ENCODE measurements at regions not wholly inside any gene's neighbourhood (a gene's known extent, or its start where the extent isn't known, plus 50 kb on each side); places are given as distances from the start of the nearest gene placed in this dataset.

GRCh38 chr9:129343424-129344375, 165.6 kb upstream of the IER5L start:
- no peak for DNase-seq (ENCODE audit: low spot score)

DNA sequence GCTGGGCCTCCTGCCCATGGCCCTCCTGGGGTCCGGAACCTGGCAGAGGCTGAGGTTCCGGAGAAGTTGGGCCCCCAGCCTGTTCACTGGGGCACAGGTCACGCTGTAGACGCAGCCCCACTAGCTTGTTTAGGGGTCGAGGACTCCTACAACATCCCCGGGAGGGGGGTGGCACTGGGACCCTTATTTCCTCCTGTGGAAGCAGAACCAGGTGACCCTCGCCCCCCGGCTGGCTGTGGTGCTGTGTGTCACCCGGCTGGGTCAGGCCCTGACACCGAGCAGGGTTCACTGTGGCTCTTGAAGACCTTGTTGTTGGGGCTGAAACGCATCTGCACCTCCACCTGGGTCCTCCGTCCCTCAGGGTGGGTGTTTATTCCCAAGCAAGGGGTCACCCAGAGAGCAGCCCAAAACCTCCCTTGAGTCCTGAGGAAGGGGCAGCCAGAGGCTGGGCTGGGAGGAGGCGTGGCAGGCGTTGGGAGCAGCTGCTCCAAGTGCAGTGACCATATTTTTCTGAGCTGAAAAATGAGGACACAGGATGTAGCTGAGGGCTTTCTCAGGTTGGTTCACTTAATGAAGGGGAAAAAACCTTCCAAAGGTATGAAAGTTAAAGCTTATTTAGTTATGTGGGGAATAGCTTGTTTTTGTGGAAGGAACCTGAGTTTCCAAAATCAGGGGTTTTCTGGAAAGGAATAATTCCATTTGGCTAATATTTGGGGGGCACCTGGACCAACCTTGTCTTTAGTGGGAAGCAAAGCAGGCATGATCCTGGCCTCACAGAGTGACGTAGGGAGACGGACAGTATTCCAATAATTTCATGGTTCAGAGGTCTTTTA, 164.7 kb upstream of the IER5L start:
- DNase-seq (ENCODE audit: low spot score) = no peak

DNA sequence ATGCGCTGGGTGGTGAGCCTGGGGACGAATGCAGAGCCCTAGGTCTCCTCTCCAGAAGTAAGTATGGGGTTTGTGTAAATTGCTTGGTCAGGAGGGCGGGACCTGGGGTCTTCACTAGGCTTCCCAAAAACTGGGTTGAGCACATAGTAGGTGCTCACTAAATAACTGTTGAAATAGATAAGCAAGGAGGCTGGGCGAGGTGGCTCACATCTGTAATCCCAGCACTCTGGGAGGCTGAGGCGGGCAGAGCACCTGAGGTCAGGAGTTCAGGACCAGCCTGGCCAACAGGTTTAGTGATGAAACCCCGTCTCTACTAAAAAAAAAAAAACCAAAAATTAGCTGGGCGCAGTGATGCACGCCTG, 163.9 kb upstream of the IER5L start:
- DNase-seq (ENCODE audit: low spot score) = no peak

GRCh38 chr9:129341171-129341986, 163.3 kb upstream of the IER5L start:
- no peak for DNase-seq (ENCODE audit: low spot score)

DNA sequence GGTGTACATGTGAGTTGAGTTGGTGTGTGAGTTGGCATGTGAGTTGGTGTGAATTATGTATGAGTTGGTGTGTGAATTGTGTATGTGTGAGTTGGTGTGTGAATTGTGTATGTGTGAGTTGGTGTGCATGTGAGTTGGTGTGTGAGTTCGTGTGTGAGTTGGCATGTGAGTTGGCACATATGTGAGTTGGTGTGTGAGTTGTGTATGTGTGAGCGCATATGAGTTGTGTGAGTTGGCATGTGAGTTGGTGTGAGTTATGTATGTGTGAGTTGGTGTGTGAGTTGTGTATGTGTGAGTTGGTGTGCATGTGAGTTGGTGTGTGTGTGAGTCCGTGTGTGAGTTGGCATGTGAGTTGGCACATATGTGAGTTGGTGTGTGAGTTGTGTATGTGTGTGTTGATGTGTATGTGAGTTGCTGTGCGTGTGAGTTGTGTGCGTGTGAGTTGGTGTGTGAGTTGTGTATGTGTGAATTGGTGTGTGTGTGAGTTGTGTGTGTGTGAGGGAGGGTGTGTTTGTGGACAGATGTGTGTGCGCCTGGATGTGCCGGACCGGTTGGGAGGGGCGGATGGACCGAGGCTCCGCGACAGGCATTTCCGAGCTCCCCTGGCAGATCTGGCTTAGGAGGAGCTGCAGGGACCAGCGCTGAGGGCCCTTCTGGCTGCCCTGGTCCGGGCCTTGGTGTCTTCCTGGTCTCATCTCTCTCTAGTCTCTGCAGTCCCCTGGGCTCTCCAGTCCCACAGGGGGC, 162.5 kb upstream of the IER5L start:
- no peak for DNase-seq (ENCODE audit: low spot score)

GRCh38 chr9:129339539-129340157, 161.6 kb upstream of the IER5L start:
- no peak for DNase-seq (ENCODE audit: low spot score)

- no peak for DNase-seq (ENCODE audit: low spot score)
Measured at GRCh38 chr9:129338724-129339430, 160.8 kb upstream of the IER5L start.

DNA sequence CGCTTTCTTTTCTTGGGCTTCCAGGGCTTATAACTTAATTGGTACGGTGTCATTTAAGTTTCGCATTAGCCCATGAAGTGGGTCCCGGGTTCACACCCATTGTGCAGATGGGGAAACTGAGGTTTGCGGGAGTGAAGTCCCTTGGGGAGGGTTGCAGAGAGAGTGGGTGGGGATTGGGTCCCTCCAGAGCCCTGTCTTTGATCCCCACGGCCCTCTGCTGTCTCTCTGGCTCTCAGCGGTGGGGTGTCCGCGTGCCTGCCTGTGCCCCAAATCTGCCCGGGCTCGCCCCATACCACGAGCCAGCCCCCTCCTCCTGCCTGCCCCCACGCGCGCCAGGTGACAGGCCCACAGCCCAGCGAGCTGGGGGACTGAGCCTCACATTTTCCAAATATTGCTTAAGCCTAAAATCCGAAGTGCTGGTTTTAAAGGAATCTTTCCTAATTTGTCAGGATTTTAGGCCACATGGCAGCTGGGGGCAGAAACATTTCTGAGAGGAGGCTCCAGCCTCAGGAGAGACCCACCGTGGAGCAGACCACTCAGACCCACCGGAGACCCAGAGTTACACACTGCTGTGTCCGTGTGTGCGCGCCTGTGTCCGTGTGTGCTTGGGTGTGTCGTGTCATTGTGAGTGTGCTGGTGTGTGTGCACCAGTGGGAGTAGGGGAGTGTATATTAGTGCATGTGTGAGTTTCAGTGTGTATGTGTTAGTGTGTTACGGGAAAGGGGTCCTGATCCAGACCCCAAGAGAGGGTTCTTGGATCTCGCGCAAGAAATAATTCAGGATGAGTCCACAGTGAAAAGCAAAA, 159.5 kb upstream of the IER5L start:
- DNase-seq (ENCODE audit: low spot score) = no peak

DNA sequence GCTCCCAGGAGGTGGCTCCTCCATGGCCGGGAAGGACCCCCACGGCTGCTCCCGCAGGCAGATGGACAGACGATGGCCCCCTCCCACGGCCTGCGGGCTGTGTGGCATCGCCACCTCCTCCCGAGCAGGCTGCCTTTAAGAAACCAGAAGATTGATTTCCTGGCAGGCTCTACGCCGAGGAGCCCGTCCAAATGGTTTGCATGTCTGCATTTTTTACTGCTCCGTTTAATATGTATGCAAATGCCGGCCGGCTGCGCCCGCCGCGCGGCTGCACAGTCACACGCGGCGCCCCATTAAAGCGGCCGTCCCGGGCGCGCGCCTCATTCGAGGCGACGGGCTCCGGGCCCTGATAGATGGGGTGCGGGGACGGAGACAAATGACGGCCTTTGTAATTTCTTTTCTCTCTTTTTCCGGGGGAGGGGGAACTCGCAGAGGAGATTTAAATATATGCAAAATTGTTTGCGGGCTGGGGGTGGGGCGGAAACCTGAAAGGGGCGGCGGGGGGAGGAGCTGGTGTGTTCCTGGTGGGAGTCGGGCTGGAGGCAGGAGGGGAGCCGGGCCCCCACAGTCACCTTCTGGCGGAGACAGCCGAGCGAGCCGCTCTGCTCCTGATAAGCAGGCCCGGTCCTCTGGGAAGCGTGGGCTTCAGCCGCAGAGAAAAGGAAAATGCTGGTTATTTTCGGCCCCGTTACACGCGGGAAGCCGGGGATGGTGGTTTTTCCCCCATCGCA, 158.7 kb upstream of the IER5L start:
- DNase-seq (ENCODE audit: low spot score) = no peak

- DNase-seq (ENCODE audit: low spot score) = no peak
Measured at GRCh38 chr9:129336130-129336528, 158.1 kb upstream of the IER5L start.

GRCh38 chr9:129335464-129336129, 157.5 kb upstream of the IER5L start:
- no peak for DNase-seq (ENCODE audit: low spot score)

DNA sequence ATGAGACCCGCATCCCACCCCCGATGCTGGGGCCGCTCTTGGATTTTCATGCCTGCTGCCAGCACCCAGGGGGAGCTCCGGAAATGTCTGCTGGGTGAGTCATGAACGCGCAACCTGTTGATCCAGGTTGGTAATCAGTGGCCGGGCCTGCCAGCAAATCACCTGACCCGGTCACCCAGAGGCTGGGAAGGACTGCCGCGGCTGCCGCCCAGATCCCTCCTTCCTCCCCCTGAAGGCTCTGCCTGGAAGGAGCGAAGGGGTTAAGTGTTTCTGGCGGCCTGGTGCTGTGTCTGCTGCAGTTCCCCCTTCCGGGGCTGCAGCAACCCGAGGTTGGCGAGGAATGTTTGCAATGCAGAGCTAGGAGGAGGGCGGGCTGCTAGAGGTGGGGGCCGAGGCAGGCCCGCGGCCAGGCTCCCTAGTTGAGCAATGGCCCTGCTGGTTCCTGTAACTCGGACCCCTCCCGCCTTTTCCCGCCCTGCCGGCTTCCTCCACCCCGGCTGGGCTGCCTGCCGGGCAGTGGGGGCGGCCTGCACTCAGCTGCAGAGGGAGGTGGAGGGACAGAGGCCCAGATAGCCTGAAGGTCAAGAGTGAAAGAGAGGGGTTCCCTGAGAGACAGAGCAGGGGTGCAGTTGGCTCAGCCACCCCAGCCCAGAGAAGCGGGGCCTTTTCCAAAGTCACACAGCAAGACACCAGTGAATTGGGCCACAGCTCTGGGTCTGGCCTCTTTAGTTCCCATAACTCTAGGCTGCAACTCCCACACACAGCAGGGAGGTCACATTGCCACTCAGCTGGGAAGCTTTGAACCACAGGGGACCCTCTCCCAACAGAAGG, 156.3 kb upstream of the IER5L start:
- DNase-seq (ENCODE audit: low spot score) = peak; percentile 95

DNA sequence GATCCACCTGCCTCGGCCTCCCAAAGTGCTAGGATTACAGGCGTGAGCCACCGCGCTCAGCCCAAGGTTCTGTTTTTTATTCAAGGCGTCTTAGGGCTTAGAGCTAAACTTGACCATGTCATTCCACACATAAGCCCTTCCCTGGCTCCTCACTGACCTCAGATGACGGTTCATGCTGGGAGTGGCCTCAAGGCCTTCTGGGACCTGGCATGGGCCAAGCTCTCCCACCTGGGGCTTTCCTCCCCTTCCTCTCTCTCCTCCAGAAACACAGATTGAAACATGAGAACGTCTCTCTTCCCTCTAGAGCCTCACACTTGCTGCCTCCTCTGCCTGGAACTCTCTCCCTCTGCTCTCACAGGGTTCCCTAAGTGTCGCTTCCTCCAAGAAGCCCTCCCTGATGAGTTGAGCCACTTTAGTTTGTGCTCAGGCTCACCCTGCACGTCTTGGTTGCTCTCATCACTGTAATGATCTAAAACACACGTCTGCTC, 155.6 kb upstream of the IER5L start:
- DNase-seq (ENCODE audit: low spot score) = no peak

DNA sequence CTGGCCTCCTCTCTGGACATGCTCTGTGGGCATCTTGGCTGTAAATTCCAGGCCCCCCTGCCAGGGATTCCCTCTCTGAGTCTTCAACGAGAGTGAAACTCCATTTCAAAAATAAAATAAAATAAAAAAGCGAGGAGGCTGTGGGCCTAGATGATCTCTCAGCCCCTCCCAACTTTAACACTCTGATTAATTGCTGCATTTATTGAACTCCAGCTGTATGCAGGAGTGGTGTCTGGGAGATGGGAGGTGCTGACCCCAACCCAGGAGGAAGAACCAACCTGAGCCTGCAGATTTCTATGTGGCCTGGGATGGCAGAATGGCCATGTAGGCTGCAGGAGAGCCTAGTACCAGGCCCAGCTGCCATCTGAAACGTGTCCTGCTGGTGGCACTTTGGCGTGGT, 154.5 kb upstream of the IER5L start:
- no peak for DNase-seq (ENCODE audit: low spot score)

GRCh38 chr9:129331772-129332500, 153.9 kb upstream of the IER5L start:
- no peak for DNase-seq (ENCODE audit: low spot score)

GRCh38 chr9:129331493-129331765, 153.4 kb upstream of the IER5L start:
- DNase-seq (ENCODE audit: low spot score) = no peak
